ENCODE measurements at regions not wholly inside any gene's neighbourhood (a gene's known extent, or its start where the extent isn't known, plus 50 kb on each side); places are given as distances from the start of the nearest gene placed in this dataset.

DNA sequence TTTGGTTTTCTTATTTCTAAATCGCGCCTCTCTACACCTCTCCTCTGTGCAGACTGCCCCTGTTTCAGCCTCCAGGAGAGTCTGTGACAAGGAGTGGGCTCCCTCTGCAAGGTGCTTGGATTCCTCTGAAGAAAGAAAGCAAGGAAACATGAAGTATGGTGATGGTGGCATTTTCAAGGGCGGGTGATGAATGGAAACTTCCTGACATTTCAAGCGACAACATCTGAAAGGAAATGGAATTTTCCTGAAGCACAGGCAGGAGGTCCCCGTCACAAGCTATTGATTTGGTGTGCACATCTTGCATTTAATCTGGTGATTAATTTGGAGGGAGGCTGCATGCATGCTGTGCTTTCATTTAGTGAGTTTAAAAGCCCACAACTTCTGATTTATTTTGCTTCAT, 164.6 kb upstream of the FGGY start:
- H3K27me3 ChIP-seq (replicated peaks; ENCODE audit: control insufficient read depth, insufficient read depth, low read length, poor library complexity, severe bottlenecking): no peaks in the 10 kb centered on the region
- H3K4me3 ChIP-seq (ENCODE audit: insufficient read depth, low read depth, low read length, poor library complexity, severe bottlenecking): no peak overlapping the region
- H3K27ac ChIP-seq (ENCODE audit: insufficient read depth, low read length, poor library complexity, severe bottlenecking): no peak overlapping the region
- H3K36me3 ChIP-seq (ENCODE audit: control insufficient read depth, insufficient read depth, low read length): no peaks in the 10 kb centered on the region
- DNase-seq: no peak
- H3K9me3 ChIP-seq (ENCODE audit: control insufficient read depth, low read length): no peaks in the 10 kb centered on the region
- no peaks in the 10 kb centered on the region for H3K4me1 ChIP-seq (ENCODE audit: control insufficient read depth, insufficient read depth, low read length, poor library complexity, severe bottlenecking)

DNA sequence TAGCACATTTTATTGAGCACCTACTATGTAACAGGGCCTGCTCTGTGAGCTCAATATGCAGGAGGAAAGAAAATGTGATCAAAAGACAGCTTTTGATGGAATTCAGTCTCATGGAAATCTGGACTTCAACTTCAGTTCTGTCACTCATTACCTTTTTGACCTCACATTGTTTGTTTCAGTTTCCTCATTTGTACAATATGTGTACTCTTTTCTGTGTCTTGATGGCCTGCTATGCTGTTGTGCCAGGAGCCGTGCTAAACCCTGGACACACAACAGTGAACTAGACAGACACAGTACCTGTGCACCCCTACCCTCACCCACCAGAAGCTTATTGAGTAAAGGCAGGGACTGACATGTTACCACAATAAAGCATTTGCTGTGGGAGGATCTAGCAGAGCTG, 162.9 kb upstream of the FGGY start:
- H3K36me3 ChIP-seq (ENCODE audit: control insufficient read depth, insufficient read depth, low read length): no peaks in the 10 kb centered on the region
- no peaks in the 10 kb centered on the region for H3K27me3 ChIP-seq (replicated peaks; ENCODE audit: control insufficient read depth, insufficient read depth, low read length, poor library complexity, severe bottlenecking)
- no peak overlapping the region for H3K4me3 ChIP-seq (ENCODE audit: insufficient read depth, low read depth, low read length, poor library complexity, severe bottlenecking)
- H3K4me1 ChIP-seq (ENCODE audit: control insufficient read depth, insufficient read depth, low read length, poor library complexity, severe bottlenecking): no peaks in the 10 kb centered on the region
- no peaks in the 10 kb centered on the region for H3K9me3 ChIP-seq (ENCODE audit: control insufficient read depth, low read length)
- no peak overlapping the region for H3K27ac ChIP-seq (ENCODE audit: insufficient read depth, low read length, poor library complexity, severe bottlenecking)
- DNase-seq: no peak

DNA sequence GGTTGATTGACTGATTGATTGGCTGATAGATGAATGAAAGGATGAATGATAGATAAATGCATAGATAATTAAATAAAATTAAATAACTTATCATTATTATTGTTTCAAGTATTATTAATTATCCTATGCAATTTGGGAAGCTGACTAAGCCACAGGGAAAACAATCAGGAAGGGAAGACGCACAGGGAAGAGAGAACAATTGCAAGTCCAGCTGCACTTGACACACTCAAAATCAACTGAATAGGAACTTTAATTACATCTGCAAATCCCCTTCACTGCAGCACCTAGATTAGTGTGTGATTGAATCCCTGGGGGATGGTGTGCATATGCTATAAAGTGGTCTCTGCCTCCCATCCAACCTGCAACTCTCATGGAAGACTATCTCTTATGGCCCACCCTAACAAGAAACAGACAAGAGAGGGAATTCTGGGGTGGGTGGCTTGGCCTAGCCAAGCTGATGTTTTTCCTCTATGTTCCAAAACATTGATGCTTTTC, 161.1 kb upstream of the FGGY start:
- H3K4me3 ChIP-seq (ENCODE audit: insufficient read depth, low read depth, low read length, poor library complexity, severe bottlenecking): no peak overlapping the region
- no peaks in the 10 kb centered on the region for H3K36me3 ChIP-seq (ENCODE audit: control insufficient read depth, insufficient read depth, low read length)
- no peaks in the 10 kb centered on the region for H3K27me3 ChIP-seq (replicated peaks; ENCODE audit: control insufficient read depth, insufficient read depth, low read length, poor library complexity, severe bottlenecking)
- no peak for DNase-seq
- no peak overlapping the region for H3K27ac ChIP-seq (ENCODE audit: insufficient read depth, low read length, poor library complexity, severe bottlenecking)
- no peaks in the 10 kb centered on the region for H3K9me3 ChIP-seq (ENCODE audit: control insufficient read depth, low read length)
- H3K4me1 ChIP-seq (ENCODE audit: control insufficient read depth, insufficient read depth, low read length, poor library complexity, severe bottlenecking): no peaks in the 10 kb centered on the region

DNA sequence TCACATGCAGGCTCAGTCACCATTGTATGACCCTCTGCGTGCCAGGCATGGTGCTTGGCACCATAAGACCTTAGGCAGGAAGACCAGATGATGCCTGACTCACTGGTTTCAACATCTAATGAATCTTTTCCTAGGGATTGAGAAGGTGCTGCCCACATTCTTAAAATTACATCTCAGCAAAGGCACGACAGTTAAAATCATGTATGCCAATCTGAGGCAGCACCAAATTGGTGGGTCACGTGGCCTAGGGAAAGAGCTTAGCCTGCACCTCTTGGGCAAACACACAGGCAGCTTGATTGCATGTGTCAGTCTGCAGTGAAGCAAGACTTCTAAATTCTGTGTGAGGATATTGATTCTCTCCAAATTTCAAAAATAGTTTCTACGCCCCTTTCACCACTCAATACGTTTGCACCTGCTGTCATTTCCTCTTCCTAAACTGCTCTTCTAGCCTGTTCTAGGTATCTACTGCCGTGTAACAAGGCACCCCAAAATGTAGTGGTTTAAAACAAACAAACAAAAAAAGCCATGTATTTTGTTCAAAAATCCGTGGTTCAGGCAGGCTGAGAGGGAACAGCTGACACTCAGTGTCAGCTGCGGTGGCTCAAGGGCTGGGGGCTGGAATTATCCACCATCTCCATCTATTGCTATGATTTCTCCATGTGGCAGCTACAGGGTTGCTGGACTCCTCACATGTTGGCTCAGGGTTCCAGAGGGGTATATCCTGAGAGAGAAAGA, 160.2 kb upstream of the FGGY start:
- no peaks in the 10 kb centered on the region for H3K36me3 ChIP-seq (ENCODE audit: control insufficient read depth, insufficient read depth, low read length)

DNA sequence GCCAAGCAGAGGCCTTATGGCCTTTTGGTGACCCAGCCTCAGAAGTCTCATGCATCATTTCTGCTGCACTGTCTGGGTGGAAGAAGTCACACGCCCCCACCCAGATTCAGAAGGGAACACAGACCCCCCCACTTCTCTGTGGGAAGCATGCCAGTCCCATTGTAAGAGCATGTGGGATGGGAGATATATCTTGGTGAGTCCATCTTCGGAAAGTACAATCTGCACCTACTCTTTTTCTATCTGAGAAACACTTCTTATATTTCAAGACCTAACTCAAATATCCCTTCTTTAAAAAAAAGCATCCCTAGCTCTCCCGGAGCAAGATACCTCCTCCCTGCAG, 159.6 kb upstream of the FGGY start:
- Histone ChIP-seq H3K36me3 (ENCODE audit: control insufficient read depth, insufficient read depth, low read length) (no peaks in the 10 kb centered on the region), H3K4me3 (ENCODE audit: insufficient read depth, low read depth, low read length, poor library complexity, severe bottlenecking) (no peak overlapping the region), H3K27me3 (replicated peaks; ENCODE audit: control insufficient read depth, insufficient read depth, low read length, poor library complexity, severe bottlenecking) (no peaks in the 10 kb centered on the region), H3K4me1 (ENCODE audit: control insufficient read depth, insufficient read depth, low read length, poor library complexity, severe bottlenecking) (no peaks in the 10 kb centered on the region), H3K27ac (ENCODE audit: insufficient read depth, low read length, poor library complexity, severe bottlenecking) (no peak overlapping the region), H3K9me3 (ENCODE audit: control insufficient read depth, low read length) (no peaks in the 10 kb centered on the region)
- no peak for DNase-seq

More for the DNA sequence above, 160.2 kb upstream of the FGGY start:
- Histone ChIP-seq H3K27me3 (replicated peaks; ENCODE audit: control insufficient read depth, insufficient read depth, low read length, poor library complexity, severe bottlenecking) (no peaks in the 10 kb centered on the region), H3K27ac (ENCODE audit: insufficient read depth, low read length, poor library complexity, severe bottlenecking) (no peak overlapping the region), H3K9me3 (ENCODE audit: control insufficient read depth, low read length) (no peaks in the 10 kb centered on the region), H3K4me1 (ENCODE audit: control insufficient read depth, insufficient read depth, low read length, poor library complexity, severe bottlenecking) (no peaks in the 10 kb centered on the region), H3K4me3 (ENCODE audit: insufficient read depth, low read depth, low read length, poor library complexity, severe bottlenecking) (no peak overlapping the region)
- DNase-seq: no peak

DNA sequence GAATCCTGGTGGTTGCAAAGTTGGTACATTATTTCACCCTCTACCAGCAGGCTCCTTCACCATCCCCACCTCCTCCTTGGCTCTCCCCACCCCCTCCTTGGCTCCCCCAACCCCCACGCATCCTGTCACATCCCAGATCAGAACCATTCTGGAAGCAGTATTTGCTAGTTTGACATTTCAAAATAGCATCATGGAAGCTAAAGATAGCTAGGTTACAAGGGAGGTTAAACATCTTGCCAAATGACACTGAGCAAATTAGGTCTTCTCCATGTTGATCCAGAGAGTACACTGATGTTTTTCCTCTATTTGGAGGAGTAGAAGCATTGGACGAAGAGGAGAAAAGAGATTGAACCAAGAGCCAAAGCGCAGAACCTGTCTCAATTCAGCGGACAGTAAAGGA, 158.9 kb upstream of the FGGY start:
- Histone ChIP-seq H3K36me3 (ENCODE audit: control insufficient read depth, insufficient read depth, low read length) (no peaks in the 10 kb centered on the region), H3K4me1 (ENCODE audit: control insufficient read depth, insufficient read depth, low read length, poor library complexity, severe bottlenecking) (no peaks in the 10 kb centered on the region), H3K27me3 (replicated peaks; ENCODE audit: control insufficient read depth, insufficient read depth, low read length, poor library complexity, severe bottlenecking) (no peaks in the 10 kb centered on the region), H3K4me3 (ENCODE audit: insufficient read depth, low read depth, low read length, poor library complexity, severe bottlenecking) (no peak overlapping the region), H3K9me3 (ENCODE audit: control insufficient read depth, low read length) (no peaks in the 10 kb centered on the region), H3K27ac (ENCODE audit: insufficient read depth, low read length, poor library complexity, severe bottlenecking) (no peak overlapping the region)
- DNase-seq: no peak

DNA sequence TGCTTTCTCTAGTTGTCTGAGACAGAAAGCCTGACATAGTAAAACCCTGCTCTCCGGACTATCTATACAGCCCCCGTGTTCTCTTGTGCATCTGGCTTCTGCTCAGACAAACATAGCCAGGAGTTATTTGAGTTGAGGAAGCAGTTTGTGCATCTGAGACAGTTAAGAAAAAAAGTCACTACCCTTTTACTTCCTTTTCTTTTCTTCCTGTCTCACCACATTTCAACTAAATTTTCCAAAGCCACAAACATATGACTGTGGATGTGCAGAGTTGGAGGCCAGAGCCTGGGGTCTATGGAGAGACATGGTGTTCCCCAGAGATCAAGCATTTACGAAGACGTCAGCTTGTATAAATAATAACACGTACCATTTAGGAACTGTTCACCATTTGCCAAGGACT, 158.5 kb upstream of the FGGY start:
- DNase-seq: no peak
- no peaks in the 10 kb centered on the region for H3K36me3 ChIP-seq (ENCODE audit: control insufficient read depth, insufficient read depth, low read length)
- no peak overlapping the region for H3K4me3 ChIP-seq (ENCODE audit: insufficient read depth, low read depth, low read length, poor library complexity, severe bottlenecking)
- H3K27ac ChIP-seq (ENCODE audit: insufficient read depth, low read length, poor library complexity, severe bottlenecking): no peak overlapping the region
- no peaks in the 10 kb centered on the region for H3K9me3 ChIP-seq (ENCODE audit: control insufficient read depth, low read length)
- no peaks in the 10 kb centered on the region for H3K4me1 ChIP-seq (ENCODE audit: control insufficient read depth, insufficient read depth, low read length, poor library complexity, severe bottlenecking)
- no peaks in the 10 kb centered on the region for H3K27me3 ChIP-seq (replicated peaks; ENCODE audit: control insufficient read depth, insufficient read depth, low read length, poor library complexity, severe bottlenecking)

DNA sequence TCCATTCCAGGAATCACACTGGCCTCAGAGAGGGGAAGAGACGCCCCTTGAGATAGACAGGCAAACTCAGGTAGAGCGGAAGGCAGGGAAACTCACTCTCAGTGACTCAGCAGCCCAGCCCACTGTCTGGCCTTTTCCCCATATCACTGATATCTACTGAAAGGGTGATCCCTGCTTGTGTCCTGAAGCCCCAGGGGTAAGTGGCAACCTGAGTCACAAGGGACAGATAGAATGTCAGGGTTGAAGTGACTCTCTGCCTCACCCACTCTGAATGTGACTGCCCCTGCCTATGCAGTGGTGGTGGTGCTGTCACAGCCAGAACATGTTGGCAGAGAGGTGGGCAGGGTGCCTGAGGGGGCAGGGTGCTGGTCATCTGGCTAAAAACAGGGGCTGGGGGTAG, 157.5 kb upstream of the FGGY start:
- no peaks in the 10 kb centered on the region for H3K27me3 ChIP-seq (replicated peaks; ENCODE audit: control insufficient read depth, insufficient read depth, low read length, poor library complexity, severe bottlenecking)
- H3K36me3 ChIP-seq (ENCODE audit: control insufficient read depth, insufficient read depth, low read length): no peaks in the 10 kb centered on the region
- no peak overlapping the region for H3K27ac ChIP-seq (ENCODE audit: insufficient read depth, low read length, poor library complexity, severe bottlenecking)
- H3K4me3 ChIP-seq (ENCODE audit: insufficient read depth, low read depth, low read length, poor library complexity, severe bottlenecking): no peak overlapping the region
- no peak for DNase-seq
- H3K9me3 ChIP-seq (ENCODE audit: control insufficient read depth, low read length): no peaks in the 10 kb centered on the region
- no peaks in the 10 kb centered on the region for H3K4me1 ChIP-seq (ENCODE audit: control insufficient read depth, insufficient read depth, low read length, poor library complexity, severe bottlenecking)

DNA sequence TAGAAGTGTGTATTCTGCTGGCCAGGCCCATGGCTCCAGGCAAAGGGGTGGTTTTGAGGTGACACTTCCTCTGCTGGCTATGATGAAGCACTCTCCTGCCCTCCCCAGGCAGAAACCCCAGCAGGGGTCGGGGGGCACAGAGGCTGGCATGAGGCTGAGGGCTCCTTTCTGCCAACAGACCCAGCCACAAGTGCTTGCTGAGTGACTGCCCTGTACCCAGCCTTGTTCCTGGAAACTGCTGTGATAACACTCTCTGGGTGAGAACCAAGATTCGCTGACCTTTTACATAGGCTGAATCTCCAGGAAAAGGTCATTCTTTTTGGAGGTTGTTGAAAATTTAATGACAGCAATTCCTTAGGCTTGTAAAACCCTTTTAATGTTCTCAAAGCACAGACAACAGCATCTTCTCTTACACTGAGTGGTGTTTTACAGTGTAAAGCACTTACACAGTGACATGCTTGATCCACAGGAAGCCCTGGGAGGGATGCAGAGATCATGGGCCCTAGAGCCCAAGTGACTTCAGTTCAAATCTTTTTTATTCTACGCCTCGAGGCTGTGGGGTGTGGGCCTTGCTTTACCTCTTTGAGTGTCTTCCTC, 155.5 kb upstream of the FGGY start:
- Histone ChIP-seq H3K4me1 (ENCODE audit: control insufficient read depth, insufficient read depth, low read length, poor library complexity, severe bottlenecking) (no peaks in the 10 kb centered on the region), H3K27ac (ENCODE audit: insufficient read depth, low read length, poor library complexity, severe bottlenecking) (no peak overlapping the region), H3K36me3 (ENCODE audit: control insufficient read depth, insufficient read depth, low read length) (no peaks in the 10 kb centered on the region), H3K9me3 (ENCODE audit: control insufficient read depth, low read length) (no peaks in the 10 kb centered on the region), H3K27me3 (replicated peaks; ENCODE audit: control insufficient read depth, insufficient read depth, low read length, poor library complexity, severe bottlenecking) (no peaks in the 10 kb centered on the region), H3K4me3 (ENCODE audit: insufficient read depth, low read depth, low read length, poor library complexity, severe bottlenecking) (no peak overlapping the region)
- no peak for DNase-seq

DNA sequence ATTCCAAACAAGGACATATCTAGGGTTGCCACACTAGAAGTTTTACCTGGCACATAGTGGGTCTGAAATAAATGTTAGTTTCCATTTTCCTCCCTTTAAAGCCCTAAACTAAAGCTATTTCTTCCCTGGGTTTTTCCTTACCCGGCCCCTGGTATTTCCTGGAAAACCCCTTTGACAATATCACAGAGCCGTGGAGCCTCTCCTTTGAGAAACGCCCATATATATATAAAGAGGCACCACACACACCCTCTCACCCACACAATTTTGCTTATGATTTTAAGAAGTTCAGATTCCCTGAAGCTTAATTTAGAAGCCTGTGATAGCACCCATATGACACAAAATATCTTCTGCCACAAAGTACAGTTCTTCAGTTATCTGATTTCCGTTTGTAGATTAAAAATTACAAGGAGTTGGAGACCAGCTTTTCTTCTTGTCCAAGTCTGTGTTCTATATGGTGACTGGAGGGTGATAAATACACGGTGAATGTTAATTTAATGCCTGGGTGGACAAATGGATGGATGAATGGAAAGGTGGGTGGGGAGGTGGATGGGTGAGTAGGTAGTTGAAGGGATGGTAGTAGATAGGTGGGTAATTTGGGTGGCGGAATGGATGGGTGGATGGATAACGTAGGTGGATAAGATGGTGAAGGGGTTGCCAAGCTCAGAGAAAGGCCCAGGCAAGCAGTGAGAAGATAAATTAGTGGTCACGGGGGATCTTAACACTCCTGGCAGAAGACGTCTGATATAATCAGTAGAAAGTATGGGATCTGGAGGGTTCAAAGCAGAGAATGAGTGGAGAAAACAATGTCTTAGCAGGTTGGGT, 154.4 kb upstream of the FGGY start:
- Histone ChIP-seq H3K4me3 (ENCODE audit: insufficient read depth, low read depth, low read length, poor library complexity, severe bottlenecking) (no peak overlapping the region), H3K27me3 (replicated peaks; ENCODE audit: control insufficient read depth, insufficient read depth, low read length, poor library complexity, severe bottlenecking) (no peaks in the 10 kb centered on the region), H3K36me3 (ENCODE audit: control insufficient read depth, insufficient read depth, low read length) (no peaks in the 10 kb centered on the region), H3K4me1 (ENCODE audit: control insufficient read depth, insufficient read depth, low read length, poor library complexity, severe bottlenecking) (peaks cover 5% of the 10 kb centered on the region), H3K9me3 (ENCODE audit: control insufficient read depth, low read length) (no peaks in the 10 kb centered on the region), H3K27ac (ENCODE audit: insufficient read depth, low read length, poor library complexity, severe bottlenecking) (no peak overlapping the region)
- no peak for DNase-seq
